BLaER1 treated with 17β-estradiol and CSF1 and Interleukin-3, amounts not matched to agents 10 nM and 100 nM (cell line): ENCODE measurements at regions not wholly inside any gene's neighbourhood (a gene's known extent, or its start where the extent isn't known, plus 50 kb on each side); places are given as distances from the start of the nearest gene placed in this dataset.

ENCODE experiments used
- H3K27ac ChIP-seq, 11 experiments: shearing (Covaris generic); formaldehyde crosslinking; 2 replicates each; pipeline ENCODE4 v1.8.1; 2022
- H3K27me3 ChIP-seq, 11 experiments: shearing (Covaris generic); formaldehyde crosslinking; 2 replicates each; pipeline ENCODE4 v1.8.1; 2022
- H3K36me3 ChIP-seq, 11 experiments: shearing (Covaris generic); formaldehyde crosslinking; 2 replicates each; pipeline ENCODE4 v1.8.1; 2022
- H3K4me1 ChIP-seq, 10 experiments: shearing (Covaris generic); formaldehyde crosslinking; 2 replicates each; pipeline ENCODE4 v1.8.1; 2022
- H3K4me2 ChIP-seq, 11 experiments: shearing (Covaris generic); formaldehyde crosslinking; 2 replicates each; pipeline ENCODE4 v1.8.1; 2022
- H3K4me3 ChIP-seq, 10 experiments: shearing (Covaris generic); formaldehyde crosslinking; 2 replicates each; pipeline ENCODE4 v1.8.1; 2022
- H3K9ac ChIP-seq, 11 experiments: shearing (Covaris generic); formaldehyde crosslinking; 2 replicates each; pipeline ENCODE4 v1.8.1; 2022
- H3K9me3 ChIP-seq, 11 experiments: shearing (Covaris generic); formaldehyde crosslinking; replicated peaks in 1 of 11; 2 replicates each; pipeline ENCODE4 v1.8.1; 2022
- H4K20me1 ChIP-seq, 11 experiments: shearing (Covaris generic); formaldehyde crosslinking; 2 replicates each; pipeline ENCODE4 v1.8.1; 2022
- Cebpa-rat ChIP-seq, 11 experiments: shearing (Covaris generic); IDR thresholded peaks; 2 replicates each; pipeline ENCODE4 v1.8.1; 2022

GRCh38 chr16:87080571-87081167 lies 236.5 kb downstream of the C16orf95 start:
- Histone ChIP-seq H3K4me1 (peaks cover 0 to 13% (median 7%) of the 10 kb centered on the region in 10 experiments; a peak in 16 of 20 replicates), H3K36me3 (no peaks in the 10 kb centered on the region), H3K9ac (no peak overlapping the region), H3K9me3 (peaks cover 47 to 71% (median 59%) of the 10 kb centered on the region in 11 experiments), H3K4me2 (no peak overlapping the region), H3K27ac (no peak overlapping the region), H4K20me1 (no peaks in the 10 kb centered on the region), H3K4me3 (no peak overlapping the region), H3K27me3 (no peaks in the 10 kb centered on the region)
- TF ChIP-seq Cebpa-rat (IDR thresholded peaks at IDR 0.05), result no peak

- Histone ChIP-seq H3K4me3 (no peak overlapping the region), H3K4me2 (no peak overlapping the region), H3K4me1 (no peaks in the 10 kb centered on the region), H3K9ac (no peak overlapping the region), H3K36me3 (no peaks in the 10 kb centered on the region), H3K9me3 (peaks cover 38 to 58% (median 45%) of the 10 kb centered on the region in 11 experiments), H4K20me1 (no peaks in the 10 kb centered on the region), H3K27me3 (no peaks in the 10 kb centered on the region), H3K27ac (no peak overlapping the region)
- no peak for TF ChIP-seq Cebpa-rat (IDR thresholded peaks at IDR 0.05)
Measured at GRCh38 chr16:87085441-87085840, 231.8 kb downstream of the C16orf95 start.

- Histone ChIP-seq H4K20me1 (no peaks in the 10 kb centered on the region), H3K27ac (no peak overlapping the region), H3K4me1 (no peaks in the 10 kb centered on the region), H3K9me3 (peaks cover 31 to 51% (median 38%) of the 10 kb centered on the region in 11 experiments), H3K36me3 (no peaks in the 10 kb centered on the region), H3K4me3 (no peak overlapping the region), H3K27me3 (no peaks in the 10 kb centered on the region), H3K4me2 (no peak overlapping the region), H3K9ac (no peak overlapping the region)
- no peak for TF ChIP-seq Cebpa-rat (IDR thresholded peaks at IDR 0.05)
Measured at GRCh38 chr16:87086156-87086555, 231.0 kb downstream of the C16orf95 start.

- Histone ChIP-seq H3K27ac (no peak overlapping the region), H3K9me3 (peaks cover 26 to 47% (median 33%) of the 10 kb centered on the region in 11 experiments), H3K4me2 (no peak overlapping the region), H3K4me3 (no peak overlapping the region), H3K27me3 (no peaks in the 10 kb centered on the region), H3K9ac (no peak overlapping the region), H3K36me3 (no peaks in the 10 kb centered on the region), H3K4me1 (no peaks in the 10 kb centered on the region), H4K20me1 (no peaks in the 10 kb centered on the region)
- no peak for TF ChIP-seq Cebpa-rat (IDR thresholded peaks at IDR 0.05)
Measured at GRCh38 chr16:87086575-87086974, 230.6 kb downstream of the C16orf95 start.

GRCh38 chr16:87092958-87093357 lies 224.2 kb downstream of the C16orf95 start:
- H3K9ac ChIP-seq, result no peak overlapping the region
- peaks cover 0 to 6% (median 0%) of the 10 kb centered on the region in 10 experiments; a peak in 1 of 20 replicates for H3K4me1 ChIP-seq
- TF ChIP-seq Cebpa-rat (IDR thresholded peaks at IDR 0.05), result no peak
- no peaks in the 10 kb centered on the region for H3K36me3 ChIP-seq
- no peak overlapping the region for H3K27ac ChIP-seq
- H3K4me2 ChIP-seq, result no peak overlapping the region
- H3K27me3 ChIP-seq, result no peaks in the 10 kb centered on the region
- 0 out of 22 replicates have a peak, but pooled peaks cover 0 to 5% (median 0%) of the 10 kb centered on the region in 11 experiments for H3K9me3 ChIP-seq
- no peak overlapping the region for H3K4me3 ChIP-seq
- no peaks in the 10 kb centered on the region for H4K20me1 ChIP-seq

- Histone ChIP-seq H4K20me1 (no peaks in the 10 kb centered on the region), H3K9me3 (0 out of 22 replicates have a peak, but pooled peaks cover 0 to 5% (median 0%) of the 10 kb centered on the region in 11 experiments), H3K9ac (no peak overlapping the region), H3K4me3 (no peak overlapping the region), H3K4me1 (peaks cover 0 to 6% (median 0%) of the 10 kb centered on the region in 10 experiments; a peak in 1 of 20 replicates), H3K27ac (no peak overlapping the region), H3K27me3 (no peaks in the 10 kb centered on the region), H3K36me3 (no peaks in the 10 kb centered on the region), H3K4me2 (no peak overlapping the region)
- TF ChIP-seq Cebpa-rat (IDR thresholded peaks at IDR 0.05), result no peak
Measured at GRCh38 chr16:87093804-87094555, 223.2 kb downstream of the C16orf95 start.

GRCh38 chr16:87094556-87094865 lies 222.7 kb downstream of the C16orf95 start:
- H3K27me3 ChIP-seq, result no peaks in the 10 kb centered on the region
- no peaks in the 10 kb centered on the region for H3K36me3 ChIP-seq
- 0 out of 22 replicates have a peak, but pooled peaks cover 0 to 5% (median 0%) of the 10 kb centered on the region in 11 experiments for H3K9me3 ChIP-seq
- H3K4me2 ChIP-seq, result no peak overlapping the region
- H3K4me3 ChIP-seq, result no peak overlapping the region
- H3K4me1 ChIP-seq, result peaks cover 0 to 6% (median 0%) of the 10 kb centered on the region in 10 experiments; a peak in 1 of 20 replicates
- H4K20me1 ChIP-seq, result no peaks in the 10 kb centered on the region
- no peak overlapping the region for H3K9ac ChIP-seq
- no peak overlapping the region for H3K27ac ChIP-seq
- no peak for TF ChIP-seq Cebpa-rat (IDR thresholded peaks at IDR 0.05)

- Histone ChIP-seq H3K27ac (no peak overlapping the region), H3K9ac (no peak overlapping the region), H3K4me2 (no peak overlapping the region), H3K36me3 (no peaks in the 10 kb centered on the region), H3K4me1 (peaks cover 0 to 6% (median 0%) of the 10 kb centered on the region in 10 experiments; a peak in 1 of 20 replicates), H4K20me1 (no peaks in the 10 kb centered on the region), H3K4me3 (no peak overlapping the region), H3K27me3 (no peaks in the 10 kb centered on the region), H3K9me3 (0 out of 22 replicates have a peak, but pooled peaks cover 0 to 5% (median 0%) of the 10 kb centered on the region in 11 experiments)
- no peak for TF ChIP-seq Cebpa-rat (IDR thresholded peaks at IDR 0.05)
Measured at GRCh38 chr16:87095271-87095670, 221.9 kb downstream of the C16orf95 start.

GRCh38 chr16:87096746-87097333 lies 220.4 kb downstream of the C16orf95 start:
- Histone ChIP-seq H3K4me1 (peaks cover 0 to 6% (median 0%) of the 10 kb centered on the region in 10 experiments; a peak in 1 of 20 replicates), H3K36me3 (no peaks in the 10 kb centered on the region), H4K20me1 (no peaks in the 10 kb centered on the region), H3K4me2 (no peak overlapping the region), H3K27me3 (no peaks in the 10 kb centered on the region), H3K27ac (no peak overlapping the region), H3K9me3 (0 out of 22 replicates have a peak, but pooled peaks cover 0 to 1% (median 0%) of the 10 kb centered on the region in 11 experiments), H3K4me3 (no peak overlapping the region), H3K9ac (no peak overlapping the region)
- no peak for TF ChIP-seq Cebpa-rat (IDR thresholded peaks at IDR 0.05)
